Activated CD4-positive, alpha-beta T cell treated with anti-CD3 and anti-CD28 coated beads for 36 hours (primary cell): ENCODE measurements at regions not wholly inside any gene's neighbourhood (a gene's known extent, or its start where the extent isn't known, plus 50 kb on each side); places are given as distances from the start of the nearest gene placed in this dataset.
"Not testable (repeated sequence)": the region's sequence is repeated elsewhere in the genome, so short reads cannot be mapped to it uniquely, and the experiment has no call there.

Experiments used
- ATAC-seq: fragments of 200-7000 bp; cut with Tn5 transposase; one replicate; pipeline ENCODE4 v1.10.0; 2021; ENCODE audit warnings: mild to moderate bottlenecking, moderate library complexity
- CTCF ChIA-PET: fragments of 350-600 bp; sonication (Branson Sonifier 250); formaldehyde crosslinking; loops from one replicate; lab custom pipeline; 2021; ENCODE audit warnings: antibody characterized with exemption; lab: Charles Lee
- POLR2A ChIA-PET: fragments of 350-600 bp; sonication (Branson Sonifier 250); formaldehyde crosslinking; loops from one replicate; lab custom pipeline; 2021; ENCODE audit warnings: antibody characterized with exemption, inconsistent platforms; lab: Charles Lee
- DNase-seq: peaks from one replicate; pipeline ENCODE4 v3.0.0-alpha.2; 2020
- H3K27ac Mint-ChIP-seq: one replicate; pipeline ENCODE4 v1.8.0; 2021; ENCODE audit warnings: mixed read lengths
- H3K27me3 Mint-ChIP-seq: one replicate; pipeline ENCODE4 v1.8.0; 2021; ENCODE audit warnings: mixed read lengths
- H3K36me3 Mint-ChIP-seq: one replicate; pipeline ENCODE4 v1.8.0; 2021; ENCODE audit warnings: low read depth, mixed read lengths
- H3K4me1 Mint-ChIP-seq: one replicate; pipeline ENCODE4 v1.8.0; 2021; ENCODE audit warnings: mixed read lengths
- H3K4me3 Mint-ChIP-seq: one replicate; pipeline ENCODE4 v1.8.0; 2021; ENCODE audit warnings: mild to moderate bottlenecking, moderate library complexity, mixed read lengths
- H3K9me3 Mint-ChIP-seq: one replicate; pipeline ENCODE4 v1.8.0; 2021; ENCODE audit warnings: low read depth, mixed read lengths
- intact Hi-C, 2 experiments: fragments of 100-400 bp; cut with DNase I in 1 of 2; cut with micrococcal nuclease in 1 of 2; formaldehyde crosslinking; loops; one replicate each; pipeline versions ENCODE4 v1.14.2 to v1.15.1; 2022 to 2024; cut with DNase I, micrococcal nuclease

GRCh38 chr3:82493858-82494257 lies 732.4 kb upstream of the GBE1 start:
- Mint-ChIP-seq H3K4me1 (no peaks in the 10 kb centered on the region), H3K36me3 (no peaks in the 10 kb centered on the region), H3K4me3 (no peak overlapping the region), H3K9me3 (peaks cover 3% of the 10 kb centered on the region), H3K27ac (no peak overlapping the region), H3K27me3 (no peaks in the 10 kb centered on the region)
- POLR2A ChIA-PET, result no interaction called here
- CTCF ChIA-PET, result no interaction called here
- no peak for DNase-seq
- intact Hi-C loops, result no loop called here
- ATAC-seq, result no peak

- Mint-ChIP-seq H3K36me3 (no peaks in the 10 kb centered on the region), H3K27ac (no peak overlapping the region), H3K4me1 (no peaks in the 10 kb centered on the region), H3K4me3 (no peak overlapping the region), H3K27me3 (no peaks in the 10 kb centered on the region), H3K9me3 (peaks cover 4% of the 10 kb centered on the region)
- ATAC-seq, result no peak
- POLR2A ChIA-PET, result no interaction called here
- intact Hi-C loops, result no loop called here
- DNase-seq, result no peak
- CTCF ChIA-PET, result no interaction called here
These were observed 713.9 kb upstream of the GBE1 start for GRCh38 chr3:82475306-82475705.

GRCh38 chr3:82474711-82475110 lies 713.3 kb upstream of the GBE1 start:
- Mint-ChIP-seq H3K4me1 (no peaks in the 10 kb centered on the region), H3K4me3 (no peak overlapping the region), H3K27me3 (no peaks in the 10 kb centered on the region), H3K9me3 (peaks cover 4% of the 10 kb centered on the region), H3K36me3 (no peaks in the 10 kb centered on the region), H3K27ac (no peak overlapping the region)
- DNase-seq, result no peak
- intact Hi-C loops, result no loop called here
- POLR2A ChIA-PET, result no interaction called here
- ATAC-seq, result no peak
- CTCF ChIA-PET, result no interaction called here

GRCh38 chr3:82473864-82474541 lies 712.6 kb upstream of the GBE1 start:
- CTCF ChIA-PET, result no interaction called here
- H3K9me3 Mint-ChIP-seq, result peaks cover 4% of the 10 kb centered on the region

GRCh38 chr3:82467051-82467450 lies 705.6 kb upstream of the GBE1 start:
- H3K27me3 Mint-ChIP-seq, result no peaks in the 10 kb centered on the region
- ChIA-PET POLR2A (no interaction called here), CTCF (no interaction called here)
- peaks cover 1% of the 10 kb centered on the region for H3K9me3 Mint-ChIP-seq
- intact Hi-C loops, result no loop called here
- no peak overlapping the region for H3K27ac Mint-ChIP-seq
- no peak for DNase-seq
- no peak for ATAC-seq
- H3K36me3 Mint-ChIP-seq, result no peaks in the 10 kb centered on the region
- H3K4me3 Mint-ChIP-seq, result no peak overlapping the region
- no peaks in the 10 kb centered on the region for H3K4me1 Mint-ChIP-seq

More at GRCh38 chr3:82473864-82474541, 712.6 kb upstream of the GBE1 start:
- Mint-ChIP-seq H3K4me1 (no peaks in the 10 kb centered on the region), H3K4me3 (no peak overlapping the region), H3K36me3 (no peaks in the 10 kb centered on the region), H3K27me3 (no peaks in the 10 kb centered on the region), H3K27ac (no peak overlapping the region)
- no peak for ATAC-seq
- intact Hi-C loops, result no loop called here
- POLR2A ChIA-PET, result no interaction called here
- no peak for DNase-seq

- Mint-ChIP-seq H3K27ac (no peak overlapping the region), H3K27me3 (no peaks in the 10 kb centered on the region), H3K4me1 (no peaks in the 10 kb centered on the region), H3K36me3 (no peaks in the 10 kb centered on the region), H3K9me3 (peaks cover 6% of the 10 kb centered on the region), H3K4me3 (no peak overlapping the region)
- CTCF ChIA-PET, result no interaction called here
- POLR2A ChIA-PET, result no interaction called here
- DNase-seq, result no peak
- ATAC-seq, result no peak
- intact Hi-C loops, result no loop called here
These were observed 701.5 kb upstream of the GBE1 start for GRCh38 chr3:82462977-82463376.

- H3K4me3 Mint-ChIP-seq, result no peak overlapping the region
- ATAC-seq, result no peak
- DNase-seq, result no peak
- H3K27me3 Mint-ChIP-seq, result no peaks in the 10 kb centered on the region
- POLR2A ChIA-PET, result no interaction called here
- H3K27ac Mint-ChIP-seq, result no peak overlapping the region
- intact Hi-C loops, result no loop called here
- H3K9me3 Mint-ChIP-seq, result peaks cover 6% of the 10 kb centered on the region
- H3K36me3 Mint-ChIP-seq, result no peaks in the 10 kb centered on the region
- CTCF ChIA-PET, result no interaction called here
- H3K4me1 Mint-ChIP-seq, result no peaks in the 10 kb centered on the region
These were observed 699.8 kb upstream of the GBE1 start for GRCh38 chr3:82461049-82461889.

GRCh38 chr3:82448320-82448719 lies 686.9 kb upstream of the GBE1 start:
- Mint-ChIP-seq H3K4me3 (no peak overlapping the region), H3K4me1 (no peaks in the 10 kb centered on the region), H3K9me3 (peaks cover 13% of the 10 kb centered on the region), H3K27ac (no peak overlapping the region), H3K36me3 (no peaks in the 10 kb centered on the region), H3K27me3 (no peaks in the 10 kb centered on the region)
- DNase-seq (no peak), ATAC-seq (no peak)
- intact Hi-C loops, result no loop called here
- POLR2A ChIA-PET, result no interaction called here
- CTCF ChIA-PET, result no interaction called here

GRCh38 chr3:82428821-82429220 lies 667.4 kb upstream of the GBE1 start:
- POLR2A ChIA-PET, CTCF ChIA-PET, H3K27ac Mint-ChIP-seq, H3K27me3 Mint-ChIP-seq, H3K4me1 Mint-ChIP-seq, DNase-seq, ATAC-seq, H3K9me3 Mint-ChIP-seq, H3K36me3 Mint-ChIP-seq, intact Hi-C loops, H3K4me3 Mint-ChIP-seq: not testable (repeated sequence)

GRCh38 chr3:82424031-82424339 lies 662.5 kb upstream of the GBE1 start:
- H3K36me3 Mint-ChIP-seq, result no peaks in the 10 kb centered on the region
- intact Hi-C loops, result no loop called here
- no peak overlapping the region for H3K27ac Mint-ChIP-seq
- ATAC-seq, result no peak
- POLR2A ChIA-PET, result no interaction called here
- H3K4me3 Mint-ChIP-seq, result no peak overlapping the region
- no peak for DNase-seq
- H3K4me1 Mint-ChIP-seq, result no peaks in the 10 kb centered on the region
- CTCF ChIA-PET, result no interaction called here
- no peaks in the 10 kb centered on the region for H3K27me3 Mint-ChIP-seq
- peaks cover 5% of the 10 kb centered on the region for H3K9me3 Mint-ChIP-seq

- DNase-seq (no peak), ATAC-seq (no peak)
- intact Hi-C loops, result no loop called here
- Mint-ChIP-seq H3K27ac (no peak overlapping the region), H3K4me1 (no peaks in the 10 kb centered on the region), H3K27me3 (no peaks in the 10 kb centered on the region), H3K4me3 (no peak overlapping the region), H3K36me3 (no peaks in the 10 kb centered on the region), H3K9me3 (peaks cover 8% of the 10 kb centered on the region)
- ChIA-PET POLR2A (no interaction called here), CTCF (interaction anchor here (0.7 kb wide), 1 partner anchor 1158 kb away, joined by 3 read pairs; no protein-coding TSS in a partner anchor)
These were observed 662.0 kb upstream of the GBE1 start for GRCh38 chr3:82423268-82424030.

- ATAC-seq, result no peak
- ChIA-PET POLR2A (no interaction called here), CTCF (no interaction called here)
- no peak overlapping the region for H3K4me3 Mint-ChIP-seq
- no peak for DNase-seq
- H3K27me3 Mint-ChIP-seq, result no peaks in the 10 kb centered on the region
- intact Hi-C loops, result no loop called here
- H3K4me1 Mint-ChIP-seq, result no peaks in the 10 kb centered on the region
- peaks cover 9% of the 10 kb centered on the region for H3K9me3 Mint-ChIP-seq
- H3K36me3 Mint-ChIP-seq, result no peaks in the 10 kb centered on the region
- H3K27ac Mint-ChIP-seq, result no peak overlapping the region
These were observed 655.4 kb upstream of the GBE1 start for GRCh38 chr3:82416830-82417229.
